CD14-positive monocyte (primary cell): ENCODE measurements at regions not wholly inside any gene's neighbourhood (a gene's known extent, or its start where the extent isn't known, plus 50 kb on each side); places are given as distances from the start of the nearest gene placed in this dataset.
A peak's percentile ranks its signal among the peaks of the same experiment; 100 is the strongest.
"Not testable (repeated sequence)": the region's sequence is repeated elsewhere in the genome, so short reads cannot be mapped to it uniquely, and the experiment has no call there.

Experiments used
- DNase-seq, 3 donors: peaks; one replicate each; pipeline ENCODE4 v3.0.0-alpha.2; 2011 to 2022
- H2AFZ ChIP-seq: 2 replicates; pipeline ENCODE4 v1.6.0; 2012; ENCODE audit warnings: mild to moderate bottlenecking, low read depth, low read length, inconsistent platforms; ENCODE audit not compliant: insufficient read depth, poor library complexity, severe bottlenecking
- H3K27ac ChIP-seq, 2 donors: 1 replicate in 1 of 2; 2 replicates in 1 of 2; pipeline ENCODE4 v1.5.1; 2012 to 2013; ENCODE audit warnings: low read length in 2 of 2, control low read depth in 1 of 2, inconsistent platforms in 1 of 2, low read depth in 1 of 2, mild to moderate bottlenecking in 1 of 2
- H3K27me3 ChIP-seq, 2 donors: one replicate each; pipeline versions ENCODE4 v1.6.0 to v1.6.1; 2011 to 2013; ENCODE audit warnings: low read length in 2 of 2; ENCODE audit not compliant: control insufficient read depth in 2 of 2, insufficient read depth in 2 of 2
- H3K36me3 ChIP-seq, 2 donors: replicated peaks in 1 of 2; 1 replicate in 1 of 2; 2 replicates in 1 of 2; pipeline versions ENCODE4 v1.5.1 to v1.6.1; 2012 to 2013; ENCODE audit warnings: low read length in 2 of 2, control low read depth in 1 of 2, inconsistent platforms in 1 of 2, mild to moderate bottlenecking in 1 of 2; ENCODE audit not compliant: insufficient read depth in 2 of 2, control insufficient read depth in 1 of 2
- H3K4me1 ChIP-seq, 2 donors: 1 replicate in 1 of 2; 2 replicates in 1 of 2; pipeline versions ENCODE4 v1.5.1 to v1.6.1; 2012 to 2013; ENCODE audit warnings: low read length in 2 of 2, control low read depth in 1 of 2, inconsistent platforms in 1 of 2, mild to moderate bottlenecking in 1 of 2, moderate library complexity in 1 of 2; ENCODE audit not compliant: insufficient read depth in 2 of 2, control insufficient read depth in 1 of 2
- H3K4me2 ChIP-seq: replicated peaks from 2 replicates; pipeline ENCODE3; 2012; ENCODE audit warnings: low read length, moderate library complexity, mild to moderate bottlenecking; ENCODE audit not compliant: poor library complexity, severe bottlenecking; ENCODE audit errors: extremely low read depth
- H3K4me3 ChIP-seq, 3 experiments: fragments of 200-600 bp in 1 of 3; sonication (generic) in 1 of 3; replicated peaks in 1 of 3; 1 replicate in 2 of 3; 2 replicates in 1 of 3; pipeline ENCODE4 v1.5.1; 2011 to 2013; ENCODE audit warnings: low read length in 3 of 3, mild to moderate bottlenecking in 3 of 3, control low read depth in 2 of 3, low read depth in 2 of 3, inconsistent platforms in 1 of 3, moderate library complexity in 1 of 3
- H3K79me2 ChIP-seq: 2 replicates; pipeline ENCODE4 v1.6.0; 2012; ENCODE audit warnings: mild to moderate bottlenecking, control low read depth, inconsistent platforms, low read length, moderate library complexity; ENCODE audit not compliant: insufficient read depth
- H3K9ac ChIP-seq: 2 replicates; pipeline ENCODE4 v1.6.0; 2017; ENCODE audit warnings: low read length, mild to moderate bottlenecking; ENCODE audit not compliant: insufficient read depth, poor library complexity, severe bottlenecking
- H3K9me3 ChIP-seq, 2 donors: replicated peaks in 1 of 2; 1 replicate in 1 of 2; 2 replicates in 1 of 2; pipeline versions ENCODE4 v1.5.1 to v1.6.1; 2012 to 2013; ENCODE audit warnings: low read length in 2 of 2, control low read depth in 1 of 2; ENCODE audit not compliant: control insufficient read depth in 1 of 2, insufficient read depth in 1 of 2
- H4K20me1 ChIP-seq: 2 replicates; pipeline ENCODE4 v1.6.0; 2012; ENCODE audit warnings: mild to moderate bottlenecking, low read length, control low read depth, moderate library complexity; ENCODE audit not compliant: insufficient read depth
- H3K27ac Mint-ChIP-seq, 7 donors: one replicate each; pipeline ENCODE4 v1.8.0; 2020; ENCODE audit warnings: mild to moderate bottlenecking in 7 of 7, mixed read lengths in 7 of 7, moderate library complexity in 6 of 7, inconsistent platforms in 2 of 7
- H3K27me3 Mint-ChIP-seq, 3 donors: one replicate each; pipeline ENCODE4 v1.8.0; 2021 to 2022; ENCODE audit warnings: low read depth in 3 of 3, mild to moderate bottlenecking in 3 of 3, mixed read lengths in 3 of 3, moderate library complexity in 3 of 3, inconsistent platforms in 1 of 3
- H3K36me3 Mint-ChIP-seq, 2 donors: one replicate each; pipeline ENCODE4 v1.8.0; 2020; ENCODE audit warnings: mixed read lengths in 2 of 2, inconsistent platforms in 1 of 2, mild to moderate bottlenecking in 1 of 2
- H3K4me1 Mint-ChIP-seq: one replicate; pipeline ENCODE4 v1.8.0; 2020; ENCODE audit warnings: mild to moderate bottlenecking, mixed read lengths
- H3K4me3 Mint-ChIP-seq, 2 donors: one replicate each; pipeline ENCODE4 v1.8.0; 2020; ENCODE audit warnings: mild to moderate bottlenecking in 2 of 2, mixed read lengths in 2 of 2, moderate library complexity in 1 of 2
- H3K9me3 Mint-ChIP-seq, 7 donors: one replicate each; pipeline ENCODE4 v1.8.0; 2020 to 2022; ENCODE audit warnings: mixed read lengths in 7 of 7, mild to moderate bottlenecking in 6 of 7, moderate library complexity in 6 of 7, inconsistent platforms in 2 of 7
- CTCF ChIP-seq: fragments of 200-600 bp; IDR thresholded peaks from one replicate; pipeline ENCODE4 v1.8.0; 2022; ENCODE audit warnings: antibody characterized with exemption, mild to moderate bottlenecking
- WGBS: methylation state at CpG from one replicate; pipeline ENCODE4 v1.1.5; 2013; ENCODE audit warnings: missing lambda C conversion rate; ENCODE audit not compliant: insufficient coverage; 5-methylcytosine and 5-hydroxymethylcytosine counted together
- intact Hi-C, 2 donors: fragments of 100-400 bp; cut with micrococcal nuclease; formaldehyde crosslinking; loops; one replicate each; pipeline versions ENCODE4 v1.15.0 to v1.15.1; 2023

- Histone ChIP-seq H3K36me3 (no peaks in the 10 kb centered on the region), H3K4me1 (no peaks in the 10 kb centered on the region), H3K27me3 (no peaks in the 10 kb centered on the region), H3K79me2 (no peaks in the 10 kb centered on the region), H3K4me2 (no peak overlapping the region), H3K4me3 (no peak overlapping the region), H3K9ac (no peak overlapping the region), H4K20me1 (no peaks in the 10 kb centered on the region), H3K27ac (no peak overlapping the region), H3K9me3 (peaks cover 0 to 11% of the 10 kb centered on the region in 2 donors), H2AFZ (no peak overlapping the region)
- intact Hi-C loops: no loop called here
- Mint-ChIP-seq H3K36me3 (no peaks in the 10 kb centered on the region), H3K4me3 (no peak overlapping the region), H3K9me3 (peaks cover 7 to 25% (median 12%) of the 10 kb centered on the region in 7 donors), H3K27ac (no peak overlapping the region), H3K27me3 (no peaks in the 10 kb centered on the region), H3K4me1 (no peaks in the 10 kb centered on the region)
- DNase-seq: no peak
- WGBS: no CpG with 5 or more reads among the region's 1 CpG
- TF ChIP-seq CTCF: no peak
These were observed 1113.1 kb downstream of the STIM2 start for GRCh38 chr4:27973700-27974099.

- no peaks in the 10 kb centered on the region for H4K20me1 ChIP-seq
- no peak overlapping the region for H3K9ac ChIP-seq
- H3K36me3 Mint-ChIP-seq: no peaks in the 10 kb centered on the region
- TF ChIP-seq CTCF: no peak
- no peaks in the 10 kb centered on the region for H3K4me1 Mint-ChIP-seq
- 56% methylated on average over 2 of the region's 2 CpGs for WGBS
- intact Hi-C loops: no loop called here
- peaks cover 0 to 12% of the 10 kb centered on the region in 2 donors for H3K9me3 ChIP-seq
- no peaks in the 10 kb centered on the region for H3K4me1 ChIP-seq
- H3K27me3 ChIP-seq: no peaks in the 10 kb centered on the region
- peaks cover 9 to 30% (median 17%) of the 10 kb centered on the region in 7 donors for H3K9me3 Mint-ChIP-seq
- H3K79me2 ChIP-seq: no peaks in the 10 kb centered on the region
- H3K27ac Mint-ChIP-seq: no peak overlapping the region
- no peak overlapping the region for H3K27ac ChIP-seq
- H3K27me3 Mint-ChIP-seq: peaks cover 0 to 1% (median 0%) of the 10 kb centered on the region in 3 donors
- H3K4me2 ChIP-seq: no peak overlapping the region
- no peak overlapping the region for H3K4me3 Mint-ChIP-seq
- H3K36me3 ChIP-seq: no peaks in the 10 kb centered on the region
- no peak for DNase-seq
- no peak overlapping the region for H2AFZ ChIP-seq
- H3K4me3 ChIP-seq: no peak overlapping the region
These were observed 1113.7 kb downstream of the STIM2 start for GRCh38 chr4:27974339-27974738.

- H3K4me3 Mint-ChIP-seq, H3K9ac ChIP-seq, H3K27me3 Mint-ChIP-seq, H3K4me1 Mint-ChIP-seq, H3K4me1 ChIP-seq, H4K20me1 ChIP-seq, H3K79me2 ChIP-seq, H2AFZ ChIP-seq, H3K36me3 Mint-ChIP-seq, H3K4me3 ChIP-seq, H3K27ac ChIP-seq, H3K36me3 ChIP-seq, H3K27me3 ChIP-seq, H3K4me2 ChIP-seq, intact Hi-C loops, DNase-seq: not testable (repeated sequence)
- WGBS: 79% methylated on average over 2 of the region's 3 CpGs
- Mint-ChIP-seq H3K9me3 (peaks cover 10 to 34% (median 18%) of the 10 kb centered on the region in 7 donors), H3K27ac (peak overlapping the region in 1 of 7 donors; percentile 9)
- peaks cover 0 to 12% of the 10 kb centered on the region in 2 donors for H3K9me3 ChIP-seq
These were observed 1114.2 kb downstream of the STIM2 start for GRCh38 chr4:27974881-27975280.
